ENCODE measurements at regions not wholly inside any gene's neighbourhood (a gene's known extent, or its start where the extent isn't known, plus 50 kb on each side); places are given as distances from the start of the nearest gene placed in this dataset.
A peak's percentile ranks its signal among the peaks of the same experiment; 100 is the strongest.

DNA sequence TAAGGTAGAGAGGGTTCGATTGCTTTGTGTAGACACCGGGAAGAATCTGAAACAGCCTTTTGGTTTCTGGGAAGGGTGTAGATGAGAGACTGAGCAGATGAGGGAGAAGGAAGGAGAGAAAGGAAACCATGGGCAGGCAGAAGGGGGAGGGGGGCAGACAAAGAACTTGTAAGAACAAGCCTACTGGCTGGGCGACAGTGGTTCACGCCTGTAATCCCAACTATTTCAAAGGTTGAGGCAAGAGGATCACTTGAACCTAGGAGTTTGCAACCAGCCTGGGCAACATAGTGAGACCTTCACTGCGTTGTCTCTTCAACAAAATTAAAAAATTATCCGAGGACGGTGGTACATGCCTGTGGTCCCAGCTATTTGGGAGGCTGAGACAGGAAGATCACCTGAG is 106.2 kb downstream of the TM2D1 start:
- Histone ChIP-seq H3K79me2 (ENCODE audit: low read depth) (no peaks in the 10 kb centered on the region), H3K27me3 (no peaks in the 10 kb centered on the region), H3K9me3 (ENCODE audit: low read depth) (no peaks in the 10 kb centered on the region), H3K36me3 (no peaks in the 10 kb centered on the region), H3K27ac (no peak overlapping the region), H3K4me3 (no peak overlapping the region), H3F3A (ENCODE audit: low read depth) (no peaks in the 10 kb centered on the region), H3K9ac (no peak overlapping the region), H4K20me1 (ENCODE audit: low read depth) (no peaks in the 10 kb centered on the region), H3K4me1 (no peaks in the 10 kb centered on the region), H2AFZ (replicated peaks) (peak overlapping the region; percentile 86), H3K4me2 (no peak overlapping the region)
- peak overlapping the region; percentile 6 for H3K27ac Mint-ChIP-seq
- TF ChIP-seq EZH2 (IDR thresholded peaks at IDR 0.05) (no peak), EZH2phosphoT487 (IDR thresholded peaks at IDR 0.05) (no peak)
- TF ChIP-seq, protein P1, sequence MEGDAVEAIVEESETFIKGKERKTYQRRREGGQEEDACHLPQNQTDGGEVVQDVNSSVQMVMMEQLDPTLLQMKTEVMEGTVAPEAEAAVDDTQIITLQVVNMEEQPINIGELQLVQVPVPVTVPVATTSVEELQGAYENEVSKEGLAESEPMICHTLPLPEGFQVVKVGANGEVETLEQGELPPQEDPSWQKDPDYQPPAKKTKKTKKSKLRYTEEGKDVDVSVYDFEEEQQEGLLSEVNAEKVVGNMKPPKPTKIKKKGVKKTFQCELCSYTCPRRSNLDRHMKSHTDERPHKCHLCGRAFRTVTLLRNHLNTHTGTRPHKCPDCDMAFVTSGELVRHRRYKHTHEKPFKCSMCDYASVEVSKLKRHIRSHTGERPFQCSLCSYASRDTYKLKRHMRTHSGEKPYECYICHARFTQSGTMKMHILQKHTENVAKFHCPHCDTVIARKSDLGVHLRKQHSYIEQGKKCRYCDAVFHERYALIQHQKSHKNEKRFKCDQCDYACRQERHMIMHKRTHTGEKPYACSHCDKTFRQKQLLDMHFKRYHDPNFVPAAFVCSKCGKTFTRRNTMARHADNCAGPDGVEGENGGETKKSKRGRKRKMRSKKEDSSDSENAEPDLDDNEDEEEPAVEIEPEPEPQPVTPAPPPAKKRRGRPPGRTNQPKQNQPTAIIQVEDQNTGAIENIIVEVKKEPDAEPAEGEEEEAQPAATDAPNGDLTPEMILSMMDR (IDR thresholded peaks at IDR 0.05): no peak
- no peaks in the 10 kb centered on the region for H3K9me3 Mint-ChIP-seq
- peaks cover 3% of the 10 kb centered on the region for H3K4me1 Mint-ChIP-seq
- H3K36me3 Mint-ChIP-seq: no peaks in the 10 kb centered on the region
- DNase-seq (ENCODE audit: low spot score): no peak
- peaks cover 2% of the 10 kb centered on the region for H3K27me3 Mint-ChIP-seq (ENCODE audit: insufficient read depth, low read depth)
- H3K4me3 Mint-ChIP-seq: no peak overlapping the region

DNA sequence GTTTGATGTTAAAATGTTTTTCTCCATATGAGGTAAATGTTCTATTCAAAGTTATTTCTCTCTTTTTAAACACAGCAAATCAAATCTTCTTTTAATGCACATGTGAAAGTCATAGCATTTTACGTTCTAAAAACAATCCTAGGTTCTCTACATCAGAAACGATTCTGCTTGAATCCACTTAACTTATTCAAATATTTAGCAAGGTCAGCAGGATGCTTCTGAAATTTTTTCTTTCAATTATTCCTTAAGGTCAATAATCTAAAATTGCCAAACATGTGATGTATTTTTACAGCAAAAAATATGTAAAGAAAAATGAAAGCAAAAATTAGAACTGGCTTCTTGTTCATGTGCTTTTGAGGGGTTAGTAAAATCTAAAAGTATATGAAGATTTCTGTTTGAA is 106.7 kb downstream of the TM2D1 start:
- H3K9me3 ChIP-seq (ENCODE audit: low read depth): no peaks in the 10 kb centered on the region
- Mint-ChIP-seq H3K4me1 (peaks cover 3% of the 10 kb centered on the region), H3K4me3 (no peak overlapping the region), H3K36me3 (no peaks in the 10 kb centered on the region), H3K27me3 (ENCODE audit: insufficient read depth, low read depth) (no peaks in the 10 kb centered on the region), H3K27ac (no peak overlapping the region), H3K9me3 (no peaks in the 10 kb centered on the region)
- H4K20me1 ChIP-seq (ENCODE audit: low read depth): no peaks in the 10 kb centered on the region
- H3K27ac ChIP-seq: no peak overlapping the region
- H3F3A ChIP-seq (ENCODE audit: low read depth): no peaks in the 10 kb centered on the region
- TF ChIP-seq EZH2 (IDR thresholded peaks at IDR 0.05) (no peak), EZH2phosphoT487 (IDR thresholded peaks at IDR 0.05) (no peak)
- TF ChIP-seq, protein P1 (IDR thresholded peaks at IDR 0.05): no peak
- peak overlapping the region; percentile 86 for H2AFZ ChIP-seq (replicated peaks)
- no peaks in the 10 kb centered on the region for H3K79me2 ChIP-seq (ENCODE audit: low read depth)
- H3K4me3 ChIP-seq: no peak overlapping the region
- H3K4me1 ChIP-seq: no peaks in the 10 kb centered on the region
- no peak overlapping the region for H3K9ac ChIP-seq
- no peaks in the 10 kb centered on the region for H3K36me3 ChIP-seq
- no peak overlapping the region for H3K4me2 ChIP-seq
- DNase-seq (ENCODE audit: low spot score): no peak
- H3K27me3 ChIP-seq: no peaks in the 10 kb centered on the region

DNA sequence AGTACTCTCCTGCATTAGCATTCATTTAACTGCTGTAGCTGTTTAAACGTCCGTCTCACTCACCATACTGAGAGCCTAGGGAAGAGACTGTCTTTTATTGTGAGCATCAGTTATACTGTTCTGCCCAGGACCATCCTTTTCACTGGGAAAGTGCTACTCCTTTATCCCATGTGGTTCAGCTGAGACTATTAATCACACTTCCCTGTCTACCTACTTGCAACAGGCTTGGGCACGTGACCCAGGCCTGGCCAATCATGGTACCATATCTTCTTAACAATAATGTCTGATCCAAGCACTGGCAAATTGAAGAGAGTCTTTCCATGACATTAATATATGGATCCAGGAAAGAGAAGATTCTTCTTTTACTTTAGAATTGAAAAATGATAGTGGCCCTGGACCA is 108.1 kb downstream of the TM2D1 start:
- Histone ChIP-seq H2AFZ (replicated peaks) (no peak overlapping the region), H3K4me2 (no peak overlapping the region), H3F3A (ENCODE audit: low read depth) (no peaks in the 10 kb centered on the region), H3K27ac (no peak overlapping the region), H3K9ac (no peak overlapping the region), H3K9me3 (ENCODE audit: low read depth) (no peaks in the 10 kb centered on the region), H3K27me3 (no peaks in the 10 kb centered on the region), H3K79me2 (ENCODE audit: low read depth) (no peaks in the 10 kb centered on the region), H4K20me1 (ENCODE audit: low read depth) (no peaks in the 10 kb centered on the region), H3K4me1 (no peaks in the 10 kb centered on the region), H3K36me3 (no peaks in the 10 kb centered on the region), H3K4me3 (no peak overlapping the region)
- no peak for TF ChIP-seq EZH2phosphoT487 (IDR thresholded peaks at IDR 0.05)
- TF ChIP-seq, protein P1 (IDR thresholded peaks at IDR 0.05): no peak
- TF ChIP-seq EZH2 (IDR thresholded peaks at IDR 0.05): no peak
- DNase-seq (ENCODE audit: low spot score): no peak
- H3K27me3 Mint-ChIP-seq (ENCODE audit: insufficient read depth, low read depth): peaks cover 2% of the 10 kb centered on the region
- H3K9me3 Mint-ChIP-seq: no peaks in the 10 kb centered on the region
- no peak overlapping the region for H3K4me3 Mint-ChIP-seq
- H3K27ac Mint-ChIP-seq: peak overlapping the region; percentile 1
- no peaks in the 10 kb centered on the region for H3K36me3 Mint-ChIP-seq
- H3K4me1 Mint-ChIP-seq: peaks cover 3% of the 10 kb centered on the region

Data from neural progenitor cell (in vitro differentiated cells).